ENCODE measurements at regions not wholly inside any gene's neighbourhood (a gene's known extent, or its start where the extent isn't known, plus 50 kb on each side); places are given as distances from the start of the nearest gene placed in this dataset.
"Not testable (repeated sequence)": the region's sequence is repeated elsewhere in the genome, so short reads cannot be mapped to it uniquely, and the experiment has no call there.

DNA sequence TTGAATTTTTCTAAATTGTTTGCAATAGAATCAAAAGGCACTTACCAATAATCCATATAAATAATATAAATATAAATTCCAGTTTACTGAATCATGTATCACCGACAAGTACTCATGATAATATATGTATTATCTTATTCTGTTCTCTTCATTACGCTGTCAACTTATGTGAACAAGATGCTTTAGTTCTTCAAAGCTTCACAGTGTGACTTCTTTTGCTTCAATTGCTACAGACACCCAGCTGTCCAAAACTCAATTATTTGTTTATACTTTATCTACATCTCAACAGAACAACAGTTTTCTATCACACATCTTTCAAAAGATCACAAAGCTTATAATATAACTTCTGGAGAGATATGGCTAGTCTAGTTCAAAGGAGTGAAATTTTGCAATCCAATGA is 1499.9 kb upstream of the PCDH10 start:
- no peaks in the 10 kb centered on the region for H3K36me3 ChIP-seq (ENCODE audit: insufficient read depth, low read length)
- no peaks in the 10 kb centered on the region for H3F3A ChIP-seq (ENCODE audit: insufficient read depth, low read length, poor library complexity, severe bottlenecking)
- no peaks in the 10 kb centered on the region for H3K79me2 ChIP-seq (replicated peaks; ENCODE audit: insufficient read depth, low read length)
- H3K9me2 ChIP-seq (ENCODE audit: insufficient read depth, low read length), result no peaks in the 10 kb centered on the region
- peak; percentile 78 for TF ChIP-seq POLR2AphosphoS5 (IDR thresholded peaks at IDR 0.05)
- TF ChIP-seq EZH2 (IDR thresholded peaks at IDR 0.05; ENCODE audit: borderline replicate concordance, insufficient read depth, low read length, poor library complexity, severe bottlenecking), result no peak
- TF ChIP-seq, protein P1, sequence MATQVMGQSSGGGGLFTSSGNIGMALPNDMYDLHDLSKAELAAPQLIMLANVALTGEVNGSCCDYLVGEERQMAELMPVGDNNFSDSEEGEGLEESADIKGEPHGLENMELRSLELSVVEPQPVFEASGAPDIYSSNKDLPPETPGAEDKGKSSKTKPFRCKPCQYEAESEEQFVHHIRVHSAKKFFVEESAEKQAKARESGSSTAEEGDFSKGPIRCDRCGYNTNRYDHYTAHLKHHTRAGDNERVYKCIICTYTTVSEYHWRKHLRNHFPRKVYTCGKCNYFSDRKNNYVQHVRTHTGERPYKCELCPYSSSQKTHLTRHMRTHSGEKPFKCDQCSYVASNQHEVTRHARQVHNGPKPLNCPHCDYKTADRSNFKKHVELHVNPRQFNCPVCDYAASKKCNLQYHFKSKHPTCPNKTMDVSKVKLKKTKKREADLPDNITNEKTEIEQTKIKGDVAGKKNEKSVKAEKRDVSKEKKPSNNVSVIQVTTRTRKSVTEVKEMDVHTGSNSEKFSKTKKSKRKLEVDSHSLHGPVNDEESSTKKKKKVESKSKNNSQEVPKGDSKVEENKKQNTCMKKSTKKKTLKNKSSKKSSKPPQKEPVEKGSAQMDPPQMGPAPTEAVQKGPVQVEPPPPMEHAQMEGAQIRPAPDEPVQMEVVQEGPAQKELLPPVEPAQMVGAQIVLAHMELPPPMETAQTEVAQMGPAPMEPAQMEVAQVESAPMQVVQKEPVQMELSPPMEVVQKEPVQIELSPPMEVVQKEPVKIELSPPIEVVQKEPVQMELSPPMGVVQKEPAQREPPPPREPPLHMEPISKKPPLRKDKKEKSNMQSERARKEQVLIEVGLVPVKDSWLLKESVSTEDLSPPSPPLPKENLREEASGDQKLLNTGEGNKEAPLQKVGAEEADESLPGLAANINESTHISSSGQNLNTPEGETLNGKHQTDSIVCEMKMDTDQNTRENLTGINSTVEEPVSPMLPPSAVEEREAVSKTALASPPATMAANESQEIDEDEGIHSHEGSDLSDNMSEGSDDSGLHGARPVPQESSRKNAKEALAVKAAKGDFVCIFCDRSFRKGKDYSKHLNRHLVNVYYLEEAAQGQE (IDR thresholded peaks at IDR 0.05; ENCODE audit: borderline replicate concordance), result no peak
- TF ChIP-seq, protein P2, sequence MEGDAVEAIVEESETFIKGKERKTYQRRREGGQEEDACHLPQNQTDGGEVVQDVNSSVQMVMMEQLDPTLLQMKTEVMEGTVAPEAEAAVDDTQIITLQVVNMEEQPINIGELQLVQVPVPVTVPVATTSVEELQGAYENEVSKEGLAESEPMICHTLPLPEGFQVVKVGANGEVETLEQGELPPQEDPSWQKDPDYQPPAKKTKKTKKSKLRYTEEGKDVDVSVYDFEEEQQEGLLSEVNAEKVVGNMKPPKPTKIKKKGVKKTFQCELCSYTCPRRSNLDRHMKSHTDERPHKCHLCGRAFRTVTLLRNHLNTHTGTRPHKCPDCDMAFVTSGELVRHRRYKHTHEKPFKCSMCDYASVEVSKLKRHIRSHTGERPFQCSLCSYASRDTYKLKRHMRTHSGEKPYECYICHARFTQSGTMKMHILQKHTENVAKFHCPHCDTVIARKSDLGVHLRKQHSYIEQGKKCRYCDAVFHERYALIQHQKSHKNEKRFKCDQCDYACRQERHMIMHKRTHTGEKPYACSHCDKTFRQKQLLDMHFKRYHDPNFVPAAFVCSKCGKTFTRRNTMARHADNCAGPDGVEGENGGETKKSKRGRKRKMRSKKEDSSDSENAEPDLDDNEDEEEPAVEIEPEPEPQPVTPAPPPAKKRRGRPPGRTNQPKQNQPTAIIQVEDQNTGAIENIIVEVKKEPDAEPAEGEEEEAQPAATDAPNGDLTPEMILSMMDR (IDR thresholded peaks at IDR 0.05; ENCODE audit: poor library complexity, severe bottlenecking), result no peak
- no peak for TF ChIP-seq TAF1 (IDR thresholded peaks at IDR 0.05; ENCODE audit: low read depth)
- no peak for TF ChIP-seq MXI1 (conservative IDR thresholded peaks at IDR 0.05; ENCODE audit: poor library complexity, severe bottlenecking)
- TF ChIP-seq EP300 (conservative IDR thresholded peaks at IDR 0.05; ENCODE audit: poor library complexity, severe bottlenecking), result peak; percentile 88
- H3K27ac ChIP-seq (ENCODE audit: low read length), result no peak overlapping the region
- H3K4me3 ChIP-seq (ENCODE audit: low read length), result no peak overlapping the region
- no peaks in the 10 kb centered on the region for H3K9me3 ChIP-seq (ENCODE audit: low read length)
- no peak overlapping the region for H3K9ac ChIP-seq (ENCODE audit: low read length)
- H3K4me2 ChIP-seq (ENCODE audit: low read length), result no peak overlapping the region
- no peak overlapping the region for H2AFZ ChIP-seq (ENCODE audit: low read depth, low read length)
- no peaks in the 10 kb centered on the region for H4K20me1 ChIP-seq (ENCODE audit: insufficient read depth)
- no peaks in the 10 kb centered on the region for H3K27me3 ChIP-seq (ENCODE audit: insufficient read depth, low read depth, low read length)

DNA sequence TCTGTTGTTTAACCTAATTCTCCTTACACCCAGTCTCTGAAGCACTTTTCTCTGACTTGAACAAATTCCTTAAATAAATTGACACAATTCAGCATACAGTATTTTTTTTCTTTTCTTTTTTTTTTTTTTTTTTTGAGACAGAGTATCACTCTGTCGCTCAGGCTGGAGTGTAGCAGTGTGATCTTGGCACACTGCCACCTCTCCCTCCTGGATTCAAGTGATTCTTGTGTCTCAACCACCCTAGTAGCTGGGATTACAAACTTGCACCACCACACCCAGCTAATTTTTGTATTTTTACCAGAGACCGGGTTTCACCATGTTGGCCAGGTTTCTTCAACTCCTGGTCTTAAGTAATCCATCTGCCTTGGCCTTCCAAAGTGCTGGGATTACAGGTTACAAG is 1498.1 kb upstream of the PCDH10 start:
- Histone ChIP-seq H3K27ac (ENCODE audit: low read length) (no peak overlapping the region), H3F3A (ENCODE audit: insufficient read depth, low read length, poor library complexity, severe bottlenecking) (no peaks in the 10 kb centered on the region), H3K36me3 (ENCODE audit: insufficient read depth, low read length) (no peaks in the 10 kb centered on the region), H3K4me2 (ENCODE audit: low read length) (no peak overlapping the region), H3K9ac (ENCODE audit: low read length) (no peak overlapping the region), H2AFZ (ENCODE audit: low read depth, low read length) (no peak overlapping the region), H3K9me3 (ENCODE audit: low read length) (no peaks in the 10 kb centered on the region), H3K79me2 (replicated peaks; ENCODE audit: insufficient read depth, low read length) (no peaks in the 10 kb centered on the region), H3K27me3 (ENCODE audit: insufficient read depth, low read depth, low read length) (no peaks in the 10 kb centered on the region), H3K4me3 (ENCODE audit: low read length) (no peak overlapping the region), H4K20me1 (ENCODE audit: insufficient read depth) (no peaks in the 10 kb centered on the region), H3K9me2 (ENCODE audit: insufficient read depth, low read length) (no peaks in the 10 kb centered on the region)
- no peak for TF ChIP-seq EZH2 (IDR thresholded peaks at IDR 0.05; ENCODE audit: borderline replicate concordance, insufficient read depth, low read length, poor library complexity, severe bottlenecking)
- TF ChIP-seq TAF1 (IDR thresholded peaks at IDR 0.05; ENCODE audit: low read depth), result no peak
- no peak for TF ChIP-seq MXI1 (conservative IDR thresholded peaks at IDR 0.05; ENCODE audit: poor library complexity, severe bottlenecking)
- no peak for TF ChIP-seq EP300 (conservative IDR thresholded peaks at IDR 0.05; ENCODE audit: poor library complexity, severe bottlenecking)
- TF ChIP-seq, protein P2 (IDR thresholded peaks at IDR 0.05; ENCODE audit: poor library complexity, severe bottlenecking), result no peak
- TF ChIP-seq POLR2AphosphoS5 (IDR thresholded peaks at IDR 0.05), result no peak
- no peak for TF ChIP-seq SMC3 (conservative IDR thresholded peaks at IDR 0.05; ENCODE audit: poor library complexity)
- TF ChIP-seq, protein P1 (IDR thresholded peaks at IDR 0.05; ENCODE audit: borderline replicate concordance), result no peak
- TF ChIP-seq RAD21 (conservative IDR thresholded peaks at IDR 0.05), result no peak

DNA sequence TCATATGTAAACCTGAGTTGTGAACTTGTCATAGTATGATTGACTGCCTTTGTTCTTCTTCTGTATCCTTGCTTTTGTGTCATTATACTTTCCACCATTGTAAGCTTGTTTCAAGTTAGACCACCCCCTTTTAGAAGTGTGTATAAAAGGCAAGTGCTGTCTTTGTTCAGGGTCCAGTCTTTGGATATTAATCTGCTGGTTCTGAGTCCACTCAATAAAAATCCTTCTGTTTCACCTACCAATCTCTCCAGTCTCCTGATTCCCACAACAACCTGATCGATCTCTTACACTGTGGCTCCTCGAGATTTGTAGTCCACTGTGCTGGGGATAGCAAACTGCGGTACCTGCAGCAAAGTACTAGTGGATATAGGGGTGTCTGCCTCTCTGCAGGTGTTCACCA is 1465.8 kb upstream of the PCDH10 start:
- not testable (repeated sequence) for H3K4me3 ChIP-seq (ENCODE audit: low read length); H3K4me2 ChIP-seq (ENCODE audit: low read length); H3K9me3 ChIP-seq (ENCODE audit: low read length); H3F3A ChIP-seq (ENCODE audit: insufficient read depth, low read length, poor library complexity, severe bottlenecking); H3K9me2 ChIP-seq (ENCODE audit: insufficient read depth, low read length); H4K20me1 ChIP-seq (ENCODE audit: insufficient read depth); H3K79me2 ChIP-seq (replicated peaks; ENCODE audit: insufficient read depth, low read length); H3K36me3 ChIP-seq (ENCODE audit: insufficient read depth, low read length); H3K27ac ChIP-seq (ENCODE audit: low read length); H2AFZ ChIP-seq (ENCODE audit: low read depth, low read length); H3K9ac ChIP-seq (ENCODE audit: low read length); H3K27me3 ChIP-seq (ENCODE audit: insufficient read depth, low read depth, low read length)

Measured in neural cell (in vitro differentiated cells).